GM12878 (cell line): ENCODE measurements at regions not wholly inside any gene's neighbourhood (a gene's known extent, or its start where the extent isn't known, plus 50 kb on each side); places are given as distances from the start of the nearest gene placed in this dataset.

Experiments used
- ATAC-seq: fragments of 200-7000 bp; cut with Tn5 transposase; 3 replicates; pipeline ENCODE4 v1.9.1; 2020; ENCODE audit warnings: mild to moderate bottlenecking, moderate library complexity
- BruUV-seq: library from RNA; stranded (reverse); fragments of 400-500 nt; replicated peaks from 2 replicates; lab custom pipeline; 2021; lab: Mats Ljungman, UMichigan
- CTCF ChIA-PET: fragments of 300-600 bp; sonication (Branson Sonifier 250); formaldehyde crosslinking; extraction: SDS; loops from one replicate; lab custom pipeline; 2021; ENCODE audit warnings: inconsistent platforms; lab: Yijun Ruan, JAX
- POLR2A ChIA-PET: fragments of 350-600 bp; formaldehyde crosslinking; extraction: SDS; loops from one replicate; lab custom pipeline; 2021; ENCODE audit warnings: inconsistent platforms; lab: Charles Lee
- RAD21 ChIA-PET: fragments of 300-600 bp; sonication (Branson Sonifier 250); formaldehyde crosslinking; loops from one replicate; lab custom pipeline; 2023; ENCODE audit warnings: antibody characterized with exemption; ENCODE audit not compliant: unreplicated experiment; lab: Charles Lee
- SMC1A ChIA-PET: fragments of 300-600 bp; sonication (Branson Sonifier 250); formaldehyde crosslinking; loops from one replicate; lab custom pipeline; 2023; ENCODE audit not compliant: unreplicated experiment, uncharacterized antibody; lab: Charles Lee
- DNase-seq: peaks from one replicate; pipeline ENCODE4 v3.0.0-alpha.2; 2011; ENCODE audit warnings: low read depth, low spot score
- FAIRE-seq: peaks from 3 replicates; lab custom pipeline; 2011; peaks lifted over from hg19 to GRCh38; lab: Jason Lieb, UNC
- H2AFZ ChIP-seq: 2 replicates; pipeline ENCODE4 v1.6.0; 2011; ENCODE audit warnings: low read depth, low read length, control low read depth; ENCODE audit not compliant: control insufficient read depth
- H3K27ac ChIP-seq: 2 replicates; pipeline ENCODE4 v1.5.1; 2011; ENCODE audit warnings: control low read depth; ENCODE audit not compliant: control insufficient read depth, insufficient read depth
- H3K27me3 ChIP-seq, 2 experiments: replicated peaks in 1 of 2; 2 replicates each; pipeline versions ENCODE4 v1.6.0 to v1.6.1; 2011; ENCODE audit warnings: low read length in 1 of 2; ENCODE audit not compliant: control insufficient read depth in 2 of 2, insufficient read depth in 2 of 2
- H3K36me3 ChIP-seq, 2 experiments: 2 replicates each; pipeline ENCODE4 v1.5.1; 2011; ENCODE audit warnings: low read length in 1 of 2; ENCODE audit not compliant: control insufficient read depth in 2 of 2, insufficient read depth in 2 of 2
- H3K4me1 ChIP-seq: 2 replicates; pipeline ENCODE4 v1.6.1; 2011; ENCODE audit warnings: mild to moderate bottlenecking, low read length, moderate library complexity, mixed read lengths; ENCODE audit not compliant: control insufficient read depth, insufficient read depth
- H3K4me2 ChIP-seq: 2 replicates; pipeline ENCODE4 v1.6.0; 2011; ENCODE audit warnings: control low read depth; ENCODE audit not compliant: control insufficient read depth, insufficient read depth
- H3K4me3 ChIP-seq: fragments of 200-600 bp; sonication (generic); 2 replicates; pipeline ENCODE4 v1.5.1; 2016
- H3K79me2 ChIP-seq: 2 replicates; pipeline ENCODE4 v1.6.0; 2011; ENCODE audit warnings: low read length; ENCODE audit not compliant: control insufficient read depth, insufficient read depth
- H3K9ac ChIP-seq: 2 replicates; pipeline ENCODE4 v1.8.0; 2011; ENCODE audit warnings: low read length, control low read depth, mixed read lengths; ENCODE audit not compliant: control insufficient read depth, insufficient read depth
- H3K9me3 ChIP-seq: replicated peaks from 3 replicates; pipeline ENCODE4 v1.5.1; 2011; ENCODE audit warnings: mild to moderate bottlenecking, low read length; ENCODE audit not compliant: control insufficient read depth, insufficient read depth
- H4K20me1 ChIP-seq: 2 replicates; pipeline ENCODE4 v1.6.0; 2011; ENCODE audit not compliant: control insufficient read depth, insufficient read depth
- BHLHE40 ChIP-seq, 2 experiments: fragments of 450-650 bp in 1 of 2; IDR thresholded peaks; 2 replicates each; pipeline ENCODE4 v1.6.1; 2011 to 2017; ENCODE audit warnings: low read depth in 2 of 2, borderline replicate concordance in 1 of 2, improper control_type of control experiment in 1 of 2, low read length in 1 of 2, mild to moderate bottlenecking in 1 of 2
- HCFC1 ChIP-seq: fragments of 150-350 bp; IDR thresholded peaks from 2 replicates; pipeline ENCODE4 v1.6.1; 2014; ENCODE audit warnings: low read length
- IRF4 ChIP-seq: IDR thresholded peaks from 2 replicates; pipeline ENCODE4 v1.6.1; 2011; ENCODE audit warnings: low read depth, low read length
- JUND ChIP-seq: IDR thresholded peaks from 2 replicates; pipeline ENCODE4 v1.6.1; 2012; ENCODE audit warnings: low read depth, mild to moderate bottlenecking, low read length, improper control_type of control experiment, moderate library complexity
- RAD51 ChIP-seq: fragments of 450-650 bp; IDR thresholded peaks from 2 replicates; pipeline ENCODE4 v1.6.1; 2016; ENCODE audit warnings: moderate library complexity, mild to moderate bottlenecking, inconsistent platforms
- SPI1 ChIP-seq: IDR thresholded peaks from 2 replicates; pipeline ENCODE4 v1.6.1; 2011; ENCODE audit warnings: low read depth, mild to moderate bottlenecking, low read length, moderate library complexity, borderline replicate concordance; ENCODE audit not compliant: insufficient read depth
- SUZ12 ChIP-seq: fragments of 200-600 bp; sonication (generic); IDR thresholded peaks from one replicate; pipeline ENCODE4 v1.6.1; 2018; ENCODE audit warnings: antibody characterized with exemption, mild to moderate bottlenecking; ENCODE audit not compliant: unreplicated experiment
- TAF1 ChIP-seq: IDR thresholded peaks from 2 replicates; pipeline ENCODE4 v1.6.1; 2011; ENCODE audit warnings: mild to moderate bottlenecking, low read depth, low read length, borderline replicate concordance
- WGBS: methylation state at CpG from one replicate; pipeline ENCODE4 v1.1.6; 2016; ENCODE audit warnings: low lambda C conversion rate; ENCODE audit not compliant: insufficient replicate concordance, insufficient coverage; ENCODE audit errors: missing lambda C conversion rate; 5-methylcytosine and 5-hydroxymethylcytosine counted together
- in situ Hi-C: fragments of 300-500 bp; cut with MboI; formaldehyde crosslinking; loops from 9 replicates; pipeline ENCODE4 v1.14.3; 2018; ENCODE audit warnings: mixed read lengths
- intact Hi-C: fragments of 100-400 bp; cut with micrococcal nuclease; formaldehyde crosslinking; loops from one replicate; pipeline ENCODE4 v1.14.2; 2022; ENCODE audit not compliant: unreplicated experiment
- TF ChIP-seq, protein P1 (sequence below): fragments of 450-650 bp; IDR thresholded peaks from 2 replicates; pipeline ENCODE4 v1.6.1; 2016; ENCODE audit warnings: mild to moderate bottlenecking
- TF ChIP-seq, protein P2 (sequence below): IDR thresholded peaks from 2 replicates; pipeline ENCODE4 v1.6.1; 2012; ENCODE audit warnings: low read length, inconsistent platforms
- TF ChIP-seq, protein P3 (sequence below): IDR thresholded peaks from 2 replicates; pipeline ENCODE4 v1.6.1; 2012; ENCODE audit warnings: low read depth, low read length, improper control_type of control experiment
- TF ChIP-seq, protein P4 (sequence below): fragments of 450-650 bp; formaldehyde crosslinking; IDR thresholded peaks from 2 replicates; pipeline ENCODE4 v1.4.0; 2022; ENCODE audit warnings: mild to moderate bottlenecking, moderate library complexity
- TF ChIP-seq, protein P5 (sequence below): fragments of 450-650 bp; IDR thresholded peaks from 2 replicates; pipeline ENCODE4 v1.6.1; 2017; ENCODE audit warnings: borderline replicate concordance

DNA sequence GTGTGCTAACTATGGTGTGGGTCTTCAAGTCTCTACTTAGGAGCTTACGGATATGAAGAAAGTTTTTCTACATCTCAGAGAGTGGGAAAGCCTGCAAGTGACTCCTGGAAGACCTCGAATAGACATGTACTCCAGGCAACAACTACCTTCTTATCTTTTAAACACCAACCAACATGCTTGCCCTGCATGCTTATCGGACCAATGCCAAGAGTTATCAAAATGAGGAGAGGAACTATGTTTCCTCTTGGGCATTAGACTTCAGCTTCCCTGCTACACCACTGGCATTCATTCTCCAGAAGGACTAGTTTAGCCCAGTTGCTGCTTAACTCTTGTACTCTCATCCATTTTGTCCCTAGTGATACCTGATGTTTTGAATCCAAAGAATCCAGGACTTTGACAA, 74.7 kb upstream of the MAN2A1 start:
- no peaks in the 10 kb centered on the region; a peak in 1 of 4 replicates for H3K27me3 ChIP-seq
- H4K20me1 ChIP-seq, result no peaks in the 10 kb centered on the region
- BruUV-seq, result no TSS peak
- H3K36me3 ChIP-seq, result no peaks in the 10 kb centered on the region
- no peak overlapping the region for H3K27ac ChIP-seq
- no peaks in the 10 kb centered on the region for H3K79me2 ChIP-seq
- WGBS, result 60% methylated on average over 3 of the region's 3 CpGs
- H3K4me1 ChIP-seq, result no peaks in the 10 kb centered on the region
- TF ChIP-seq RAD51 (no peak), SPI1 (no peak), BHLHE40 (IDR thresholded peaks at IDR 0.05; ENCODE audit: borderline replicate concordance in 1 of 2, low read depth in 2 of 2, low read length in 1 of 2) (no peak), TAF1 (no peak), SUZ12 (no peak), JUND (no peak), IRF4 (no peak), HCFC1 (no peak)
- TF ChIP-seq, protein P1, sequence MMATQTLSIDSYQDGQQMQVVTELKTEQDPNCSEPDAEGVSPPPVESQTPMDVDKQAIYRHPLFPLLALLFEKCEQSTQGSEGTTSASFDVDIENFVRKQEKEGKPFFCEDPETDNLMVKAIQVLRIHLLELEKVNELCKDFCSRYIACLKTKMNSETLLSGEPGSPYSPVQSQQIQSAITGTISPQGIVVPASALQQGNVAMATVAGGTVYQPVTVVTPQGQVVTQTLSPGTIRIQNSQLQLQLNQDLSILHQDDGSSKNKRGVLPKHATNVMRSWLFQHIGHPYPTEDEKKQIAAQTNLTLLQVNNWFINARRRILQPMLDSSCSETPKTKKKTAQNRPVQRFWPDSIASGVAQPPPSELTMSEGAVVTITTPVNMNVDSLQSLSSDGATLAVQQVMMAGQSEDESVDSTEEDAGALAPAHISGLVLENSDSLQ, result no peak
- TF ChIP-seq, protein P2, sequence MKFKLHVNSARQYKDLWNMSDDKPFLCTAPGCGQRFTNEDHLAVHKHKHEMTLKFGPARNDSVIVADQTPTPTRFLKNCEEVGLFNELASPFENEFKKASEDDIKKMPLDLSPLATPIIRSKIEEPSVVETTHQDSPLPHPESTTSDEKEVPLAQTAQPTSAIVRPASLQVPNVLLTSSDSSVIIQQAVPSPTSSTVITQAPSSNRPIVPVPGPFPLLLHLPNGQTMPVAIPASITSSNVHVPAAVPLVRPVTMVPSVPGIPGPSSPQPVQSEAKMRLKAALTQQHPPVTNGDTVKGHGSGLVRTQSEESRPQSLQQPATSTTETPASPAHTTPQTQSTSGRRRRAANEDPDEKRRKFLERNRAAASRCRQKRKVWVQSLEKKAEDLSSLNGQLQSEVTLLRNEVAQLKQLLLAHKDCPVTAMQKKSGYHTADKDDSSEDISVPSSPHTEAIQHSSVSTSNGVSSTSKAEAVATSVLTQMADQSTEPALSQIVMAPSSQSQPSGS, result no peak
- TF ChIP-seq, protein P3, sequence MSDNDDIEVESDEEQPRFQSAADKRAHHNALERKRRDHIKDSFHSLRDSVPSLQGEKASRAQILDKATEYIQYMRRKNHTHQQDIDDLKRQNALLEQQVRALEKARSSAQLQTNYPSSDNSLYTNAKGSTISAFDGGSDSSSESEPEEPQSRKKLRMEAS, result no peak
- TF ChIP-seq, protein P4, sequence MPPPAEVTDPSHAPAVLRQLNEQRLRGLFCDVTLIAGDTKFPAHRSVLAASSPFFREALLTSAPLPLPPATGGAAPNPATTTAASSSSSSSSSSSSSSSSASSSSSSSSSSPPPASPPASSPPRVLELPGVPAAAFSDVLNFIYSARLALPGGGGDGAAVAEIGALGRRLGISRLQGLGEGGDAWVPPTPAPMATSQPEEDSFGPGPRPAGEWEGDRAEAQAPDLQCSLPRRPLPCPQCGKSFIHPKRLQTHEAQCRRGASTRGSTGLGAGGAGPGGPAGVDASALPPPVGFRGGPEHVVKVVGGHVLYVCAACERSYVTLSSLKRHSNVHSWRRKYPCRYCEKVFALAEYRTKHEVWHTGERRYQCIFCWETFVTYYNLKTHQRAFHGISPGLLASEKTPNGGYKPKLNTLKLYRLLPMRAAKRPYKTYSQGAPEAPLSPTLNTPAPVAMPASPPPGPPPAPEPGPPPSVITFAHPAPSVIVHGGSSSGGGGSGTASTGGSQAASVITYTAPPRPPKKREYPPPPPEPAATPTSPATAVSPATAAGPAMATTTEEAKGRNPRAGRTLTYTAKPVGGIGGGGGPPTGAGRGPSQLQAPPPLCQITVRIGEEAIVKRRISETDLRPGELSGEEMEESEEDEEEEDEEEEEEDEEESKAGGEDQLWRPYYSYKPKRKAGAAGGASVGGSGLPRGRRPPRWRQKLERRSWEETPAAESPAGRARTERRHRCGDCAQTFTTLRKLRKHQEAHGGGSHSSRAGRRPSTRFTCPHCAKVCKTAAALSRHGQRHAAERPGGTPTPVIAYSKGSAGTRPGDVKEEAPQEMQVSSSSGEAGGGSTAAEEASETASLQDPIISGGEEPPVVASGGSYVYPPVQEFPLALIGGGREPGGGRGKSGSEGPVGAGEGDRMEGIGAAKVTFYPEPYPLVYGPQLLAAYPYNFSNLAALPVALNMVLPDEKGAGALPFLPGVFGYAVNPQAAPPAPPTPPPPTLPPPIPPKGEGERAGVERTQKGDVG (CRISPR knock-in tag), result no peak
- TF ChIP-seq, protein P5, sequence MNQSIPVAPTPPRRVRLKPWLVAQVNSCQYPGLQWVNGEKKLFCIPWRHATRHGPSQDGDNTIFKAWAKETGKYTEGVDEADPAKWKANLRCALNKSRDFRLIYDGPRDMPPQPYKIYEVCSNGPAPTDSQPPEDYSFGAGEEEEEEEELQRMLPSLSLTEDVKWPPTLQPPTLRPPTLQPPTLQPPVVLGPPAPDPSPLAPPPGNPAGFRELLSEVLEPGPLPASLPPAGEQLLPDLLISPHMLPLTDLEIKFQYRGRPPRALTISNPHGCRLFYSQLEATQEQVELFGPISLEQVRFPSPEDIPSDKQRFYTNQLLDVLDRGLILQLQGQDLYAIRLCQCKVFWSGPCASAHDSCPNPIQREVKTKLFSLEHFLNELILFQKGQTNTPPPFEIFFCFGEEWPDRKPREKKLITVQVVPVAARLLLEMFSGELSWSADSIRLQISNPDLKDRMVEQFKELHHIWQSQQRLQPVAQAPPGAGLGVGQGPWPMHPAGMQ, result no peak
- TF ChIP-seq, all 136 proteins: peak for 0
- no peak overlapping the region for H3K4me3 ChIP-seq
- H3K4me2 ChIP-seq, result no peak overlapping the region
- RAD21 ChIA-PET, result no interaction called here
- DNase-seq, result no peak
- no peak overlapping the region for H2AFZ ChIP-seq
- intact Hi-C loops, result no loop called here
- no peak overlapping the region for H3K9ac ChIP-seq
- ATAC-seq, result no peak
- in situ Hi-C loops, result no loop called here
- CTCF ChIA-PET, result no interaction called here
- POLR2A ChIA-PET, result no interaction called here
- FAIRE-seq, result no peak
- SMC1A ChIA-PET, result interaction anchor here (1.0 kb wide), 1 partner anchor 424 kb away, joined by 3 read pairs; no protein-coding TSS in a partner anchor
- no peaks in the 10 kb centered on the region for H3K9me3 ChIP-seq
